ENCODE measurements at regions not wholly inside any gene's neighbourhood (a gene's known extent, or its start where the extent isn't known, plus 50 kb on each side); places are given as distances from the start of the nearest gene placed in this dataset.
"Not testable (repeated sequence)": the region's sequence is repeated elsewhere in the genome, so short reads cannot be mapped to it uniquely, and the experiment has no call there.

- Mint-ChIP-seq H3K36me3 (ENCODE audit: low read depth) (peaks cover 2% of the 10 kb centered on the region), H3K4me3 (peak overlapping the region; percentile 34), H3K4me1 (ENCODE audit: low read depth) (no peaks in the 10 kb centered on the region), H3K9me3 (peaks cover 39% of the 10 kb centered on the region), H3K27me3 (ENCODE audit: low read depth) (no peaks in the 10 kb centered on the region), H3K27ac (peak overlapping the region; percentile 34)
- no peak for DNase-seq (ENCODE audit: low spot score)
Measured at GRCh38 chr14:39641224-39641623, 209.0 kb upstream of the FBXO33 start.

GRCh38 chr14:39639009-39639408 is 206.8 kb upstream of the FBXO33 start:
- not testable (repeated sequence) for H3K27ac Mint-ChIP-seq; H3K4me1 Mint-ChIP-seq (ENCODE audit: low read depth); H3K4me3 Mint-ChIP-seq; DNase-seq (ENCODE audit: low spot score); H3K27me3 Mint-ChIP-seq (ENCODE audit: low read depth); H3K36me3 Mint-ChIP-seq (ENCODE audit: low read depth)
- peaks cover 30% of the 10 kb centered on the region for H3K9me3 Mint-ChIP-seq

GRCh38 chr14:39628087-39628486 is 195.9 kb upstream of the FBXO33 start:
- no peaks in the 10 kb centered on the region for H3K4me1 Mint-ChIP-seq (ENCODE audit: low read depth)
- no peak overlapping the region for H3K4me3 Mint-ChIP-seq
- H3K36me3 Mint-ChIP-seq (ENCODE audit: low read depth), result no peaks in the 10 kb centered on the region
- no peak overlapping the region for H3K27ac Mint-ChIP-seq
- no peaks in the 10 kb centered on the region for H3K27me3 Mint-ChIP-seq (ENCODE audit: low read depth)
- no peak for DNase-seq (ENCODE audit: low spot score)
- H3K9me3 Mint-ChIP-seq, result peaks cover 8% of the 10 kb centered on the region

- no peaks in the 10 kb centered on the region for H3K4me1 Mint-ChIP-seq (ENCODE audit: low read depth)
- no peak for DNase-seq (ENCODE audit: low spot score)
- H3K36me3 Mint-ChIP-seq (ENCODE audit: low read depth), result no peaks in the 10 kb centered on the region
- H3K9me3 Mint-ChIP-seq, result peaks cover 19% of the 10 kb centered on the region
- no peak overlapping the region for H3K4me3 Mint-ChIP-seq
- no peak overlapping the region for H3K27ac Mint-ChIP-seq
- H3K27me3 Mint-ChIP-seq (ENCODE audit: low read depth), result no peaks in the 10 kb centered on the region
Measured at GRCh38 chr14:39626589-39627576, 194.7 kb upstream of the FBXO33 start.

- Mint-ChIP-seq H3K27me3 (ENCODE audit: low read depth) (no peaks in the 10 kb centered on the region), H3K9me3 (peaks cover 33% of the 10 kb centered on the region), H3K4me3 (no peak overlapping the region), H3K36me3 (ENCODE audit: low read depth) (no peaks in the 10 kb centered on the region), H3K4me1 (ENCODE audit: low read depth) (no peaks in the 10 kb centered on the region), H3K27ac (no peak overlapping the region)
- DNase-seq (ENCODE audit: low spot score), result no peak
Measured at GRCh38 chr14:39621678-39622077, 189.4 kb upstream of the FBXO33 start.

GRCh38 chr14:39621223-39621622 is 189.0 kb upstream of the FBXO33 start:
- no peak for DNase-seq (ENCODE audit: low spot score)
- Mint-ChIP-seq H3K36me3 (ENCODE audit: low read depth) (no peaks in the 10 kb centered on the region), H3K9me3 (peaks cover 37% of the 10 kb centered on the region), H3K4me3 (no peak overlapping the region), H3K27ac (no peak overlapping the region), H3K4me1 (ENCODE audit: low read depth) (no peaks in the 10 kb centered on the region), H3K27me3 (ENCODE audit: low read depth) (no peaks in the 10 kb centered on the region)

- Mint-ChIP-seq H3K4me3 (no peak overlapping the region), H3K9me3 (peaks cover 27% of the 10 kb centered on the region), H3K27me3 (ENCODE audit: low read depth) (no peaks in the 10 kb centered on the region), H3K4me1 (ENCODE audit: low read depth) (no peaks in the 10 kb centered on the region), H3K36me3 (ENCODE audit: low read depth) (no peaks in the 10 kb centered on the region), H3K27ac (no peak overlapping the region)
- no peak for DNase-seq (ENCODE audit: low spot score)
Measured at GRCh38 chr14:39617537-39617936, 185.3 kb upstream of the FBXO33 start.

- no peak for DNase-seq (ENCODE audit: low spot score)
- Mint-ChIP-seq H3K36me3 (ENCODE audit: low read depth) (no peaks in the 10 kb centered on the region), H3K4me1 (ENCODE audit: low read depth) (no peaks in the 10 kb centered on the region), H3K27ac (no peak overlapping the region), H3K9me3 (peaks cover 20% of the 10 kb centered on the region), H3K27me3 (ENCODE audit: low read depth) (no peaks in the 10 kb centered on the region), H3K4me3 (no peak overlapping the region)
Measured at GRCh38 chr14:39615352-39615751, 183.1 kb upstream of the FBXO33 start.

- H3K4me3 Mint-ChIP-seq, result no peak overlapping the region
- no peaks in the 10 kb centered on the region for H3K4me1 Mint-ChIP-seq (ENCODE audit: low read depth)
- DNase-seq (ENCODE audit: low spot score), result no peak
- no peaks in the 10 kb centered on the region for H3K27me3 Mint-ChIP-seq (ENCODE audit: low read depth)
- H3K36me3 Mint-ChIP-seq (ENCODE audit: low read depth), result no peaks in the 10 kb centered on the region
- H3K9me3 Mint-ChIP-seq, result peaks cover 17% of the 10 kb centered on the region
- no peak overlapping the region for H3K27ac Mint-ChIP-seq
Measured at GRCh38 chr14:39614297-39614923, 182.2 kb upstream of the FBXO33 start.

GRCh38 chr14:39609119-39609518 is 176.9 kb upstream of the FBXO33 start:
- peaks cover 2% of the 10 kb centered on the region for H3K4me1 Mint-ChIP-seq (ENCODE audit: low read depth)
- no peaks in the 10 kb centered on the region for H3K36me3 Mint-ChIP-seq (ENCODE audit: low read depth)
- H3K27me3 Mint-ChIP-seq (ENCODE audit: low read depth), result no peaks in the 10 kb centered on the region
- DNase-seq (ENCODE audit: low spot score), result no peak
- no peak overlapping the region for H3K27ac Mint-ChIP-seq
- peaks cover 18% of the 10 kb centered on the region for H3K9me3 Mint-ChIP-seq
- H3K4me3 Mint-ChIP-seq, result no peak overlapping the region

- Mint-ChIP-seq H3K4me1 (ENCODE audit: low read depth) (peaks cover 2% of the 10 kb centered on the region), H3K36me3 (ENCODE audit: low read depth) (no peaks in the 10 kb centered on the region), H3K27ac (no peak overlapping the region), H3K9me3 (peaks cover 22% of the 10 kb centered on the region), H3K27me3 (ENCODE audit: low read depth) (no peaks in the 10 kb centered on the region), H3K4me3 (no peak overlapping the region)
- DNase-seq (ENCODE audit: low spot score), result no peak
Measured at GRCh38 chr14:39607978-39608377, 175.7 kb upstream of the FBXO33 start.

GRCh38 chr14:39603942-39604341 is 171.7 kb upstream of the FBXO33 start:
- peaks cover 34% of the 10 kb centered on the region for H3K9me3 Mint-ChIP-seq
- no peaks in the 10 kb centered on the region for H3K36me3 Mint-ChIP-seq (ENCODE audit: low read depth)
- no peaks in the 10 kb centered on the region for H3K27me3 Mint-ChIP-seq (ENCODE audit: low read depth)
- H3K4me3 Mint-ChIP-seq, result no peak overlapping the region
- H3K4me1 Mint-ChIP-seq (ENCODE audit: low read depth), result peaks cover 2% of the 10 kb centered on the region
- H3K27ac Mint-ChIP-seq, result no peak overlapping the region
- DNase-seq (ENCODE audit: low spot score), result no peak

- DNase-seq (ENCODE audit: low spot score), result no peak
- Mint-ChIP-seq H3K27ac (no peak overlapping the region), H3K27me3 (ENCODE audit: low read depth) (no peaks in the 10 kb centered on the region), H3K36me3 (ENCODE audit: low read depth) (no peaks in the 10 kb centered on the region), H3K4me1 (ENCODE audit: low read depth) (no peaks in the 10 kb centered on the region), H3K9me3 (peaks cover 33% of the 10 kb centered on the region), H3K4me3 (no peak overlapping the region)
Measured at GRCh38 chr14:39593377-39593776, 161.1 kb upstream of the FBXO33 start.

- no peaks in the 10 kb centered on the region for H3K36me3 Mint-ChIP-seq (ENCODE audit: low read depth)
- no peaks in the 10 kb centered on the region for H3K27me3 Mint-ChIP-seq (ENCODE audit: low read depth)
- DNase-seq (ENCODE audit: low spot score), result no peak
- no peak overlapping the region for H3K27ac Mint-ChIP-seq
- no peaks in the 10 kb centered on the region for H3K4me1 Mint-ChIP-seq (ENCODE audit: low read depth)
- no peak overlapping the region for H3K4me3 Mint-ChIP-seq
- H3K9me3 Mint-ChIP-seq, result peaks cover 36% of the 10 kb centered on the region
Measured at GRCh38 chr14:39592116-39592789, 160.0 kb upstream of the FBXO33 start.
